ENCODE measurements at regions not wholly inside any gene's neighbourhood (a gene's known extent, or its start where the extent isn't known, plus 50 kb on each side); places are given as distances from the start of the nearest gene placed in this dataset.

- Histone ChIP-seq H3K56ac (ENCODE audit: extremely low read depth, insufficient read depth, low read length) (no peak overlapping the region), H3K9me1 (ENCODE audit: insufficient read depth, low read length) (no peaks in the 10 kb centered on the region), H3K36me3 (ENCODE audit: control insufficient read depth, insufficient read depth, low read length) (no peaks in the 10 kb centered on the region), H2AFZ (replicated peaks; ENCODE audit: low read length, poor library complexity) (no peak overlapping the region), H3K18ac (ENCODE audit: low read depth, low read length) (no peak overlapping the region), H3K9ac (ENCODE audit: low read depth, low read length) (no peak overlapping the region), H2BK5ac (ENCODE audit: low read depth, low read length, poor library complexity, severe bottlenecking) (no peak overlapping the region), H3K27me3 (ENCODE audit: control insufficient read depth, insufficient read depth, low read length) (no peaks in the 10 kb centered on the region), H2AK9ac (replicated peaks; ENCODE audit: low read depth, low read length, poor library complexity) (no peak overlapping the region), H3K4me2 (ENCODE audit: low read depth, low read length) (no peak overlapping the region), H3K9me3 (ENCODE audit: control insufficient read depth, insufficient read depth, low read length) (no peaks in the 10 kb centered on the region), H4K20me1 (ENCODE audit: insufficient read depth, low read length) (no peaks in the 10 kb centered on the region), H3K79me1 (ENCODE audit: low read depth in 1 of 2, low read length in 2 of 2) (no peaks in the 10 kb centered on the region), H3K14ac (replicated peaks; ENCODE audit: low read depth, low read length) (no peak overlapping the region), H4K8ac (ENCODE audit: low read depth in 2 of 2, low read length in 2 of 2) (no peak overlapping the region), H3K27ac (ENCODE audit: insufficient read depth, low read length) (no peak overlapping the region), H3K4ac (ENCODE audit: low read depth, low read length) (no peak overlapping the region), H4K91ac (ENCODE audit: insufficient read depth, low read depth, low read length) (no peak overlapping the region), H3K23ac (ENCODE audit: low read depth, low read length) (no peak overlapping the region), H3K4me3 (ENCODE audit: insufficient read depth, low read depth, low read length) (no peak overlapping the region), H2BK20ac (ENCODE audit: low read depth, low read length) (no peak overlapping the region), H4K5ac (ENCODE audit: low read depth, low read length) (no peak overlapping the region), H2AK5ac (ENCODE audit: low read depth, low read length) (no peak overlapping the region), H2BK120ac (ENCODE audit: low read depth, low read length) (no peak overlapping the region), H2BK15ac (ENCODE audit: low read depth, low read length) (no peak overlapping the region), H3K4me1 (ENCODE audit: control insufficient read depth, insufficient read depth, low read length) (no peaks in the 10 kb centered on the region)
- ATAC-seq (ENCODE audit: low read depth) (no peak), DNase-seq (no peak)
- in situ Hi-C loops (cut with MboI; ENCODE audit: low sequenced_read_pairs): loop anchor here (25.0 kb wide), 1 partner anchor 1481 kb away; no protein-coding TSS in a partner anchor
- intact Hi-C loops (cut with micrococcal nuclease): no loop called here
- no TSS peak for BruUV-seq (replicated peaks)
- dilution Hi-C loops (cut with HindIII; ENCODE audit: low sequenced_read_pairs, unreplicated experiment): no loop called here
- CTCF ChIA-PET: interaction anchor here (0.6 to 0.7 kb wide), 3 partner anchors 13 to 1176 kb away, joined by 3 to 5 read pairs (median 4); no protein-coding TSS in a partner anchor
- POLR2A ChIA-PET (ENCODE audit: unreplicated experiment): interaction anchor here (0.6 kb wide), 1 partner anchor 1427 kb away, joined by 3 read pairs; no protein-coding TSS in a partner anchor
- WGBS, 2 experiments (ENCODE audit: extremely low coverage in 2 of 2, insufficient read length in 1 of 2): no CpG with 5 or more reads among the region's 4 CpGs
- TF ChIP-seq CTCF (conservative IDR thresholded peaks at IDR 0.05; ENCODE audit: low read depth, low read length): no peak
- no peak for TF ChIP-seq NFE2L2 (IDR thresholded peaks at IDR 0.05; ENCODE audit: low read depth, low read length)
- TF ChIP-seq, protein P1, sequence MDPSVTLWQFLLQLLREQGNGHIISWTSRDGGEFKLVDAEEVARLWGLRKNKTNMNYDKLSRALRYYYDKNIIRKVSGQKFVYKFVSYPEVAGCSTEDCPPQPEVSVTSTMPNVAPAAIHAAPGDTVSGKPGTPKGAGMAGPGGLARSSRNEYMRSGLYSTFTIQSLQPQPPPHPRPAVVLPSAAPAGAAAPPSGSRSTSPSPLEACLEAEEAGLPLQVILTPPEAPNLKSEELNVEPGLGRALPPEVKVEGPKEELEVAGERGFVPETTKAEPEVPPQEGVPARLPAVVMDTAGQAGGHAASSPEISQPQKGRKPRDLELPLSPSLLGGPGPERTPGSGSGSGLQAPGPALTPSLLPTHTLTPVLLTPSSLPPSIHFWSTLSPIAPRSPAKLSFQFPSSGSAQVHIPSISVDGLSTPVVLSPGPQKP (IDR thresholded peaks at IDR 0.05; ENCODE audit: borderline replicate concordance, low read depth, low read length): no peak
- TF ChIP-seq SMC3 (IDR thresholded peaks at IDR 0.05; ENCODE audit: low read depth, low read length): no peak
- no peak for TF ChIP-seq BHLHE40 (IDR thresholded peaks at IDR 0.05; ENCODE audit: low read depth, low read length)
- no peak for TF ChIP-seq MXI1 (IDR thresholded peaks at IDR 0.05; ENCODE audit: borderline replicate concordance, low read depth, low read length)
- TF ChIP-seq RCOR1 (IDR thresholded peaks at IDR 0.05; ENCODE audit: insufficient replicate concordance, low read length): no peak
- no peak for TF ChIP-seq MAZ (IDR thresholded peaks at IDR 0.05; ENCODE audit: borderline replicate concordance, low read depth, low read length)
- TF ChIP-seq, protein P2, sequence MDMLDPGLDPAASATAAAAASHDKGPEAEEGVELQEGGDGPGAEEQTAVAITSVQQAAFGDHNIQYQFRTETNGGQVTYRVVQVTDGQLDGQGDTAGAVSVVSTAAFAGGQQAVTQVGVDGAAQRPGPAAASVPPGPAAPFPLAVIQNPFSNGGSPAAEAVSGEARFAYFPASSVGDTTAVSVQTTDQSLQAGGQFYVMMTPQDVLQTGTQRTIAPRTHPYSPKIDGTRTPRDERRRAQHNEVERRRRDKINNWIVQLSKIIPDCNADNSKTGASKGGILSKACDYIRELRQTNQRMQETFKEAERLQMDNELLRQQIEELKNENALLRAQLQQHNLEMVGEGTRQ (IDR thresholded peaks at IDR 0.05; ENCODE audit: low read depth, low read length): no peak
- TF ChIP-seq FOS (IDR thresholded peaks at IDR 0.05; ENCODE audit: low read depth, low read length): no peak
- no peak for TF ChIP-seq RAD21 (IDR thresholded peaks at IDR 0.05; ENCODE audit: low read length)
- TF ChIP-seq RFX5 (IDR thresholded peaks at IDR 0.05; ENCODE audit: low read depth, low read length): no peak
These were observed 1587.1 kb downstream of the PCDH9 start for GRCh38 chr13:65642996-65643395.
